Urothelium cell line (cell line): ENCODE measurements at regions not wholly inside any gene's neighbourhood (a gene's known extent, or its start where the extent isn't known, plus 50 kb on each side); places are given as distances from the start of the nearest gene placed in this dataset.
"Not testable (repeated sequence)": the region's sequence is repeated elsewhere in the genome, so short reads cannot be mapped to it uniquely, and the experiment has no call there.

Experiments
- DNase-seq: peaks from one replicate; pipeline ENCODE4 v3.0.0; 2011; ENCODE audit warnings: low spot score, mixed read lengths
- FAIRE-seq: peaks from 2 replicates; lab custom pipeline; 2011; peaks lifted over from hg19 to GRCh38; lab: Jason Lieb, UNC

DNA sequence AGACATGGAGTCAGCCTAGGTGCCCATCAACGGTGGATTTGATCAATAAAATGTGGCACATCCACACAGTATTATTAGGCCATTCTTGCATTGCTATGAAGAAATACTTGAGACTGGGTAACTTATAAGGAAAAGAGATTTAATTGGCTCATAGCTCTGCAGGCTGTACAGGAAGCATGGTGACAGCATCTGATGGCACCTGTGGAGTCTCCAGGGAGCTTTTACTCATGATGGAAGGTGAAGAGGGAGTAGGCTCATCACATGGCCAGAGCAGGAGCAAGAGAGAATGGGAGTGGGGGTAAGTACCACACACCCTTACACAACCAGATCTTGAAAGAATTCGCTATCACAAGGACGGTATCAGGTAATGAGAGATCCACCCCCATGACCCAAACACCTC, 1756.7 kb upstream of the DEFB115 start:
- not testable (repeated sequence) for DNase-seq, FAIRE-seq

DNA sequence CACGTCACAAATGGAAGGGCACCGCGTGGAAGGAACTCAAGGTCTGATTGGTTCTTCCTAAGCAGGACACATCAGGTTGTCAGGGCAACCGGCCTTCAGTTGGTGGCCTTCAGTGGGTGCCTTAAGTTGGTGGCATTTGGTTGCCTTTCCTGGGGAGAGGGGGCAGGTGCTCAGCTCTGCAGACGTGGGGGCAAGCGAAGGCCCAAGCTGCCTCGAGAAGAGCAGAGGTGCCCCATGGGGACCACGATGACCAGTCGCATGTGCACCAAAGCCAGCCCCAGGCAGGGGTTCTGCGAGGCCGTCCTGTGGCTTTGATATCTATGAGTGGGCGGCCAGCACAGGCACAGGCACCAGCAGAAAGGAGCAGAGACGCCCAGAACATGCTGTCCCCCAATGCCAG, 1742.8 kb upstream of the DEFB115 start:
- not testable (repeated sequence) for DNase-seq, FAIRE-seq

GRCh38 chr20:29516847-29517246, 1740.6 kb upstream of the DEFB115 start:
- DNase-seq, FAIRE-seq: not testable (repeated sequence)

GRCh38 chr20:29519610-29520241, 1737.7 kb upstream of the DEFB115 start:
- not testable (repeated sequence) for DNase-seq, FAIRE-seq

DNA sequence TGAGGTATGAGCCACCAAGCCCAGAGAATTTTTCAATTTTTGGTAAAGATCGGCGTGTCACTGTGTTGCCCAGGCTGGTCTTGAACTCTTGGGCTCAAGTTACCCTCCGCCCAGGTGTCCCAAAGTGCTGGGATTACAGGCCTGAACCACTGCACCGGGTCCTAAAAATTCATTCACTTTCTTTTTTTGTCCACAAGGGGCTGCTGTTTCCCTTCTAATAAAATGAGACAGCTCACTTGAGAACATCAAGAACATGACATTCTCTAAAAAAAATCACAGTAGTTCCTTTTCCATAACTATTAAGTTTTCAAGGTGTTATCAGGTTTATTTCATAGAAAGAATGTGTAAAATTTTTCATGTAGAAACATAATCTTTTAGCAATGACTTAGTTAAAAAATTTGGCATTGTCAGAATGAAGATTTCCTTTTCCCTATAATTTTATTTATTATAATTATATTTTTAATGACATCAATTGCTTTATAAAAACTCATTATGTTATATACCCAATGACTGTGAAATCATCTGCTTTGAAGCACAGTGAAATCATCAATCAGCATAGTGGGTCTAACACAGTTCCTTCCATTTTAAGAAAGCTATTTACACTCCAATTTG, 1723.8 kb upstream of the DEFB115 start:
- DNase-seq, FAIRE-seq: not testable (repeated sequence)

GRCh38 chr20:29566901-29567635, 1690.4 kb upstream of the DEFB115 start:
- not testable (repeated sequence) for DNase-seq, FAIRE-seq

DNA sequence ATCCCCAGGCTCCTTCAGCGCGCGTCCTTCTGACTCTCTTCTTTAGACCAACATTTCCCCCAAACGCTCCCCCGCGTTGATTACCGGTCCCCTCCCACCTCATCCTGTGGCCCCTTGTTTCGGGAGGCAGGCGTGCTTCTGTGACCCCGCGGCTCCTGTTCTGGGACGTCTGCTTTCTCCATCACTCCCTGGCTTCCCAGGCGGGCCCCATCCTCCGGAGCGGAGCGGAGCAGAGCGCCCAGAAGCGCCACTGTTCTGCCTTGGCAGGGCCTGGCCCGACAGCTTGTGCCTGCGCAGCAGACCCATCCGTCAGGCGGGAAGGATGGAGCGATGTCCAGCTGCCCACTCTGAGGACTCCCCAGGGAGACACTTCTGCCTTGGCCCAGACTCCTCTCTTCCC, 1689.8 kb upstream of the DEFB115 start:
- not testable (repeated sequence) for DNase-seq, FAIRE-seq

DNA sequence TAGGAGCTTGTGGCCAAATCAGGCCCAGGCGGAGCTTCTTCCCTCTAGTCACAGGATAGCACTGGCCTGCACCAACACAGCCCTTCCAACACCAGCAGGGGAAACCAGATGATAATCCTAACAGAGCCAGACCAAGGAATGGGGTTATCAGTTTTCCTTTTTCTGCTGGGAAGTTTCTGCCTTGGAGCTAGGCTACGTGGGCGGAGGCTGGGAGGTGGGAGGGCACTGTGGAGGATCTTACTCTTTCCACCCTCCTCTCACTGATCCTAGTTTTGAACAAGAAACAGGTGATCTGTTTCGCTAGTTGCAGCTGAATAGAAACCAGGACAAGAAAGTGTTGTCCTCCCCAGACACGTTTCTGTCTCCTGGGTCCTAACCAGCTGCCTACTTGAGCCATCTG, 1687.3 kb upstream of the DEFB115 start:
- DNase-seq, FAIRE-seq: not testable (repeated sequence)

- FAIRE-seq, DNase-seq: not testable (repeated sequence)
Measured at GRCh38 chr20:29589530-29589929, 1667.9 kb upstream of the DEFB115 start.

DNA sequence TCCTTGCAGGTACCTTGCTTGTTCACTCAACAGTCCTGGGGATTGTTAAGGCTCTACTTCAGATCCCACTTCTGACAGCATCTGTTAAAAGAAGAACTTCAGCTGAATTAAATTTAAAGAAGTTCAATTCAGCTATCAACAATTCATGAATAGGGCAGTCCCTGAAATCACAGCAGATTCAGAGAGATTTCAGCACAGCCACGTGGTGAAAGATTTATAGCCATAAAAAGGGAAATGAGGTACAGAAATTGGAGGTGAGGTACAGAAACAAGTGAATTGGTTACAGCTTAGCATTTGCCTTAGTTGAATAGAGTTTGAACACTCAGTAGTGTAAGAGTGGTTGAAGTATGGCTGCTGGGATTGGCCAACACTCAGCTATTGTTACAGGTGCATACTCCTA, 1653.3 kb upstream of the DEFB115 start:
- FAIRE-seq, DNase-seq: not testable (repeated sequence)

- DNase-seq, FAIRE-seq: not testable (repeated sequence)
Measured at GRCh38 chr20:29606171-29606570, 1651.3 kb upstream of the DEFB115 start.

DNA sequence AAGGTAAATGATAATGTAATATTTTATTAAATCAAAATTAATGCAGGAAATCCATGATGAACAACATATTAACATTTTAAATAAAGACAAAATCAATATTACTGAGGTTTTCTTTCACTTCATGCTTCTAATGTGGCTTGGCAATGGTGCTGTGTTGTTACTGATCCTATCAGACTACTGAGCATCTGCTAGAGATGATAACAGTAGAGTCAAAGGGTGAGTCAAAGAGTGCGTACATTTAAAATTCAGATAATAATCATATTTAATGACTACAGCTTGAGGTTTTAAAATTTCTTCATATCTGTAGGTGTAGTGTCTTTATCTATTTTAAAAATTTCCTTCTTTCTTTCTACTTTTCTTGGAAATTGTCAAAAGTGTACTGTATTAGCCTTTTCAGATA, 1628.1 kb upstream of the DEFB115 start:
- not testable (repeated sequence) for DNase-seq, FAIRE-seq
